Activated T-helper 2 cell treated with anti-CD3 and anti-CD28 coated beads, Interferon-gamma antibody, Interleukin-2, Interleukin-4, amounts not matched to agents 10 μg/mL and 5 μg/mL and 100 μg/mL, durations not matched to agents 14 hours and 24 hours and 36 hours (primary cell): ENCODE measurements at regions not wholly inside any gene's neighbourhood (a gene's known extent, or its start where the extent isn't known, plus 50 kb on each side); places are given as distances from the start of the nearest gene placed in this dataset.
A peak's percentile ranks its signal among the peaks of the same experiment; 100 is the strongest.

Experiments used
- DNase-seq: peaks from one replicate; pipeline ENCODE4 v3.0.0; 2021; ENCODE audit warnings: low spot score
- H3K27ac Mint-ChIP-seq: one replicate; pipeline ENCODE4 v1.8.0; 2021; ENCODE audit warnings: mixed read lengths
- H3K27me3 Mint-ChIP-seq: one replicate; pipeline ENCODE4 v1.8.0; 2021; ENCODE audit warnings: low read depth, mixed read lengths
- H3K36me3 Mint-ChIP-seq: one replicate; pipeline ENCODE4 v1.8.0; 2021; ENCODE audit warnings: low read depth, mixed read lengths
- H3K4me1 Mint-ChIP-seq: one replicate; pipeline ENCODE4 v1.8.0; 2021; ENCODE audit warnings: low read depth, mixed read lengths
- H3K4me3 Mint-ChIP-seq: one replicate; pipeline ENCODE4 v1.8.0; 2021; ENCODE audit warnings: low read depth, mild to moderate bottlenecking, moderate library complexity, mixed read lengths
- H3K9me3 Mint-ChIP-seq: one replicate; pipeline ENCODE4 v1.8.0; 2021; ENCODE audit warnings: mixed read lengths
- intact Hi-C: fragments of 100-400 bp; cut with micrococcal nuclease; formaldehyde crosslinking; loops from one replicate; pipeline ENCODE4 v1.15.1; 2023

GRCh38 chr5:56346741-56347535 is 113.8 kb upstream of the ANKRD55 start:
- peaks cover 16% of the 10 kb centered on the region for H3K4me1 Mint-ChIP-seq
- no peak for DNase-seq

GRCh38 chr5:56346044-56346710 is 113.0 kb upstream of the ANKRD55 start:
- no peaks in the 10 kb centered on the region for H3K27me3 Mint-ChIP-seq
- peaks cover 15% of the 10 kb centered on the region for H3K4me1 Mint-ChIP-seq
- no peak overlapping the region for H3K4me3 Mint-ChIP-seq
- DNase-seq = no peak
- H3K9me3 Mint-ChIP-seq = peaks cover 11% of the 10 kb centered on the region
- H3K36me3 Mint-ChIP-seq = peaks cover 4% of the 10 kb centered on the region
- H3K27ac Mint-ChIP-seq = no peak overlapping the region
- intact Hi-C loops = no loop called here

More at GRCh38 chr5:56346741-56347535, 113.8 kb upstream of the ANKRD55 start:
- Mint-ChIP-seq H3K4me3 (no peak overlapping the region), H3K27ac (no peak overlapping the region), H3K36me3 (peaks cover 4% of the 10 kb centered on the region), H3K9me3 (peaks cover 11% of the 10 kb centered on the region), H3K27me3 (no peaks in the 10 kb centered on the region)
- intact Hi-C loops = no loop called here

- Mint-ChIP-seq H3K27me3 (no peaks in the 10 kb centered on the region), H3K27ac (no peak overlapping the region), H3K36me3 (peaks cover 4% of the 10 kb centered on the region), H3K4me3 (no peak overlapping the region), H3K9me3 (peaks cover 11% of the 10 kb centered on the region), H3K4me1 (peaks cover 9% of the 10 kb centered on the region)
- no peak for DNase-seq
- intact Hi-C loops = no loop called here
Observed at GRCh38 chr5:56345352-56345751, 112.2 kb upstream of the ANKRD55 start.

GRCh38 chr5:56344594-56344993 is 111.5 kb upstream of the ANKRD55 start:
- Mint-ChIP-seq H3K4me3 (no peak overlapping the region), H3K36me3 (peaks cover 4% of the 10 kb centered on the region), H3K27me3 (no peaks in the 10 kb centered on the region), H3K27ac (no peak overlapping the region), H3K9me3 (peaks cover 11% of the 10 kb centered on the region), H3K4me1 (peaks cover 7% of the 10 kb centered on the region)
- no peak for DNase-seq
- intact Hi-C loops = no loop called here

GRCh38 chr5:56343988-56344387 is 110.9 kb upstream of the ANKRD55 start:
- H3K4me1 Mint-ChIP-seq = peaks cover 5% of the 10 kb centered on the region
- intact Hi-C loops = no loop called here
- H3K9me3 Mint-ChIP-seq = peaks cover 16% of the 10 kb centered on the region
- no peak overlapping the region for H3K27ac Mint-ChIP-seq
- H3K4me3 Mint-ChIP-seq = no peak overlapping the region
- H3K36me3 Mint-ChIP-seq = peaks cover 4% of the 10 kb centered on the region
- no peaks in the 10 kb centered on the region for H3K27me3 Mint-ChIP-seq
- no peak for DNase-seq

GRCh38 chr5:56342616-56343015 is 109.5 kb upstream of the ANKRD55 start:
- Mint-ChIP-seq H3K36me3 (peaks cover 4% of the 10 kb centered on the region), H3K27me3 (no peaks in the 10 kb centered on the region), H3K4me3 (no peak overlapping the region), H3K4me1 (peaks cover 5% of the 10 kb centered on the region), H3K27ac (no peak overlapping the region), H3K9me3 (peaks cover 16% of the 10 kb centered on the region)
- no peak for DNase-seq
- intact Hi-C loops = no loop called here

GRCh38 chr5:56340196-56340980 is 107.3 kb upstream of the ANKRD55 start:
- intact Hi-C loops = no loop called here
- Mint-ChIP-seq H3K36me3 (peaks cover 8% of the 10 kb centered on the region), H3K4me1 (peaks cover 5% of the 10 kb centered on the region), H3K4me3 (no peak overlapping the region), H3K27me3 (no peaks in the 10 kb centered on the region), H3K9me3 (peaks cover 26% of the 10 kb centered on the region), H3K27ac (no peak overlapping the region)
- DNase-seq = no peak

- peaks cover 30% of the 10 kb centered on the region for H3K9me3 Mint-ChIP-seq
- peaks cover 12% of the 10 kb centered on the region for H3K36me3 Mint-ChIP-seq
- no peak overlapping the region for H3K4me3 Mint-ChIP-seq
- H3K27me3 Mint-ChIP-seq = no peaks in the 10 kb centered on the region
- H3K27ac Mint-ChIP-seq = no peak overlapping the region
- intact Hi-C loops = no loop called here
- DNase-seq = no peak
- peaks cover 5% of the 10 kb centered on the region for H3K4me1 Mint-ChIP-seq
Observed at GRCh38 chr5:56339732-56340131, 106.6 kb upstream of the ANKRD55 start.

- Mint-ChIP-seq H3K4me1 (peaks cover 5% of the 10 kb centered on the region), H3K27me3 (no peaks in the 10 kb centered on the region)
Observed at GRCh38 chr5:56337715-56338319, 104.7 kb upstream of the ANKRD55 start.

GRCh38 chr5:56335212-56335611 is 102.1 kb upstream of the ANKRD55 start:
- H3K27me3 Mint-ChIP-seq = no peaks in the 10 kb centered on the region
- no peak overlapping the region for H3K27ac Mint-ChIP-seq
- peaks cover 46% of the 10 kb centered on the region for H3K9me3 Mint-ChIP-seq
- DNase-seq = no peak
- intact Hi-C loops = no loop called here
- H3K4me3 Mint-ChIP-seq = no peak overlapping the region
- peaks cover 34% of the 10 kb centered on the region for H3K36me3 Mint-ChIP-seq
- H3K4me1 Mint-ChIP-seq = peaks cover 12% of the 10 kb centered on the region

More at GRCh38 chr5:56337715-56338319, 104.7 kb upstream of the ANKRD55 start:
- Mint-ChIP-seq H3K36me3 (peaks cover 26% of the 10 kb centered on the region), H3K4me3 (no peak overlapping the region), H3K9me3 (peaks cover 41% of the 10 kb centered on the region), H3K27ac (no peak overlapping the region)
- no peak for DNase-seq
- intact Hi-C loops = no loop called here

- DNase-seq = no peak
- H3K9me3 Mint-ChIP-seq = peaks cover 23% of the 10 kb centered on the region
- intact Hi-C loops = no loop called here
- peaks cover 51% of the 10 kb centered on the region for H3K4me1 Mint-ChIP-seq
- H3K36me3 Mint-ChIP-seq = peaks cover 31% of the 10 kb centered on the region
- H3K4me3 Mint-ChIP-seq = no peak overlapping the region
- H3K27ac Mint-ChIP-seq = peak overlapping the region; percentile 10
- H3K27me3 Mint-ChIP-seq = no peaks in the 10 kb centered on the region
Observed at GRCh38 chr5:56330806-56331205, 97.7 kb upstream of the ANKRD55 start.

- H3K4me1 Mint-ChIP-seq = peaks cover 56% of the 10 kb centered on the region
- H3K27ac Mint-ChIP-seq = peak overlapping the region; percentile 89
- intact Hi-C loops = no loop called here
- DNase-seq = no peak
- H3K9me3 Mint-ChIP-seq = peaks cover 17% of the 10 kb centered on the region
- peak overlapping the region; percentile 34 for H3K4me3 Mint-ChIP-seq
- H3K27me3 Mint-ChIP-seq = no peaks in the 10 kb centered on the region
- peaks cover 25% of the 10 kb centered on the region for H3K36me3 Mint-ChIP-seq
Observed at GRCh38 chr5:56330167-56330566, 97.0 kb upstream of the ANKRD55 start.
